ENCODE measurements at regions not wholly inside any gene's neighbourhood (a gene's known extent, or its start where the extent isn't known, plus 50 kb on each side); places are given as distances from the start of the nearest gene placed in this dataset.

DNA sequence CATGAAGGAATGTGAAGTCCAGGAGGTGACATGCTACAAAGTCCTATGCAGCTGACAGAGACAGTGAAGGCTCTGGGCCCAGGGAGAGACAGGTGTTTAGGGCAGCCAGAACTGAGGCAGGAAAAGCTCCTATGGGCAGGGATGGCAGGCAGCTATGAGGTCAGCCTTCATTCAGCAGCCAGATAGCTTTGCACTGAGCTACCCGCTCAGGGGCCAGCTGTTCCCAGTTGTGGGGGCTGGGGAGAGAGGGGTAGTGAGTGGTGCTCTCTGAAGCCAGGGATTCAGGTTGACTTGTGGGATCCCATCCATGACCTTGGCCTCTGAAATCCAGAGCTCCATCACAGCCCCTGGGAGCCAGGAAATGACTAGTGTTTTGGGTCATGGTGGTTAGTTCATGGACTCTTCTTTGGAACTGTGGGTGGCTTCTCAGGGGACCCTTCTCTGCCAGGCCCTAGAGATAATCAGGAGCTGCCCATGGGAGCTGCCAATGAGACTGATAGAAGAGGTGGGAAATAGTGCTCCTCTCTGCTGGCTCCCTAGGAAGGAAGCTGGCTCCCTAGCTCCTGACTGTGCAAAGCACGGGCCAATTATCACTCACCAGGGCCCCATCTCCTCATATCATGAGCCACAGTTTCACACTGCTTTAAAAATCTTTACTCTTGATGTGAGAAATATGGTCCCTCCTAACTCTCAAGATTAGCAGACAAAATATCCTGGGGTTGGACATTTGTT, 127.7 kb downstream of the VEGFA start:
- TF ChIP-seq, protein P1, sequence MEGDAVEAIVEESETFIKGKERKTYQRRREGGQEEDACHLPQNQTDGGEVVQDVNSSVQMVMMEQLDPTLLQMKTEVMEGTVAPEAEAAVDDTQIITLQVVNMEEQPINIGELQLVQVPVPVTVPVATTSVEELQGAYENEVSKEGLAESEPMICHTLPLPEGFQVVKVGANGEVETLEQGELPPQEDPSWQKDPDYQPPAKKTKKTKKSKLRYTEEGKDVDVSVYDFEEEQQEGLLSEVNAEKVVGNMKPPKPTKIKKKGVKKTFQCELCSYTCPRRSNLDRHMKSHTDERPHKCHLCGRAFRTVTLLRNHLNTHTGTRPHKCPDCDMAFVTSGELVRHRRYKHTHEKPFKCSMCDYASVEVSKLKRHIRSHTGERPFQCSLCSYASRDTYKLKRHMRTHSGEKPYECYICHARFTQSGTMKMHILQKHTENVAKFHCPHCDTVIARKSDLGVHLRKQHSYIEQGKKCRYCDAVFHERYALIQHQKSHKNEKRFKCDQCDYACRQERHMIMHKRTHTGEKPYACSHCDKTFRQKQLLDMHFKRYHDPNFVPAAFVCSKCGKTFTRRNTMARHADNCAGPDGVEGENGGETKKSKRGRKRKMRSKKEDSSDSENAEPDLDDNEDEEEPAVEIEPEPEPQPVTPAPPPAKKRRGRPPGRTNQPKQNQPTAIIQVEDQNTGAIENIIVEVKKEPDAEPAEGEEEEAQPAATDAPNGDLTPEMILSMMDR (IDR thresholded peaks at IDR 0.05) = no peak
- no peak for TF ChIP-seq POLR2A (IDR thresholded peaks at IDR 0.05)
